Osteoblast (primary cell): ENCODE measurements at regions not wholly inside any gene's neighbourhood (a gene's known extent, or its start where the extent isn't known, plus 50 kb on each side); places are given as distances from the start of the nearest gene placed in this dataset.

Experiments
- DNase-seq: peaks from one replicate; pipeline ENCODE4 v3.0.0; 2011; ENCODE audit warnings: low spot score, mixed read lengths; ENCODE audit not compliant: insufficient read length; ENCODE audit errors: missing footprints
- H2AFZ ChIP-seq: 2 replicates; pipeline ENCODE4 v1.6.0; 2011; ENCODE audit warnings: mild to moderate bottlenecking, low read length
- H3K27ac ChIP-seq: 2 replicates; pipeline ENCODE4 v1.5.1; 2011; ENCODE audit warnings: mild to moderate bottlenecking, low read depth, low read length, moderate library complexity
- H3K27me3 ChIP-seq: 2 replicates; pipeline ENCODE4 v1.6.0; 2012; ENCODE audit warnings: mild to moderate bottlenecking, control low read depth, inconsistent platforms, low read length, moderate library complexity; ENCODE audit not compliant: insufficient read depth
- H3K36me3 ChIP-seq: 2 replicates; pipeline ENCODE4 v1.5.1; 2011; ENCODE audit warnings: mild to moderate bottlenecking, low read length, control low read depth, moderate library complexity; ENCODE audit not compliant: insufficient read depth
- H3K4me1 ChIP-seq: 2 replicates; pipeline ENCODE4 v1.5.1; 2011; ENCODE audit warnings: mild to moderate bottlenecking, low read length, control low read depth, moderate library complexity; ENCODE audit not compliant: insufficient read depth
- H3K4me2 ChIP-seq: 2 replicates; pipeline ENCODE4 v1.6.0; 2011; ENCODE audit warnings: mild to moderate bottlenecking, low read length; ENCODE audit not compliant: insufficient read depth
- H3K4me3 ChIP-seq: fragments of 200-600 bp; sonication (generic); 3 replicates; pipeline ENCODE4 v1.5.1; 2012; ENCODE audit warnings: mild to moderate bottlenecking, low read length, inconsistent platforms; ENCODE audit not compliant: insufficient read depth
- H3K79me2 ChIP-seq: 2 replicates; pipeline ENCODE4 v1.6.0; 2012; ENCODE audit warnings: mild to moderate bottlenecking, low read length, control low read depth, inconsistent platforms; ENCODE audit not compliant: insufficient read depth
- H3K9me3 ChIP-seq: 2 replicates; pipeline ENCODE4 v1.5.1; 2011; ENCODE audit warnings: low read depth, low read length, control low read depth
- H4K20me1 ChIP-seq: 2 replicates; pipeline ENCODE4 v1.6.0; 2012; ENCODE audit warnings: mild to moderate bottlenecking, low read length, control low read depth; ENCODE audit not compliant: insufficient read depth
- CTCF ChIP-seq: IDR thresholded peaks from 2 replicates; pipeline ENCODE4 v1.5.1; 2011; ENCODE audit warnings: mild to moderate bottlenecking, low read depth, low read length, moderate library complexity; ENCODE audit errors: extremely low read depth

GRCh38 chr11:13160346-13160745 lies 117.2 kb upstream of the BMAL1 start:
- H3K79me2 ChIP-seq = no peaks in the 10 kb centered on the region

GRCh38 chr11:13160806-13161205 lies 116.8 kb upstream of the BMAL1 start:
- Histone ChIP-seq H3K9me3 (no peaks in the 10 kb centered on the region), H3K27me3 (peaks cover 23% of the 10 kb centered on the region), H4K20me1 (no peaks in the 10 kb centered on the region), H2AFZ (no peak overlapping the region), H3K27ac (no peak overlapping the region), H3K4me3 (no peak overlapping the region), H3K79me2 (no peaks in the 10 kb centered on the region), H3K36me3 (no peaks in the 10 kb centered on the region), H3K4me2 (no peak overlapping the region), H3K4me1 (no peaks in the 10 kb centered on the region)
- no peak for TF ChIP-seq CTCF
- no peak for DNase-seq

More at GRCh38 chr11:13160346-13160745, 117.2 kb upstream of the BMAL1 start:
- H3K4me3 ChIP-seq = no peak overlapping the region
- no peaks in the 10 kb centered on the region for H4K20me1 ChIP-seq
- peaks cover 23% of the 10 kb centered on the region for H3K27me3 ChIP-seq
- no peaks in the 10 kb centered on the region for H3K36me3 ChIP-seq
- no peak for TF ChIP-seq CTCF
- no peaks in the 10 kb centered on the region for H3K9me3 ChIP-seq
- H3K27ac ChIP-seq = no peak overlapping the region
- H3K4me1 ChIP-seq = no peaks in the 10 kb centered on the region
- H3K4me2 ChIP-seq = no peak overlapping the region
- no peak for DNase-seq
- H2AFZ ChIP-seq = no peak overlapping the region

GRCh38 chr11:13163158-13163557 lies 114.4 kb upstream of the BMAL1 start:
- Histone ChIP-seq H3K9me3 (no peaks in the 10 kb centered on the region), H3K27me3 (peaks cover 23% of the 10 kb centered on the region), H3K4me3 (no peak overlapping the region), H3K79me2 (no peaks in the 10 kb centered on the region), H3K27ac (no peak overlapping the region), H3K4me2 (no peak overlapping the region), H3K36me3 (no peaks in the 10 kb centered on the region), H2AFZ (no peak overlapping the region), H4K20me1 (no peaks in the 10 kb centered on the region), H3K4me1 (no peaks in the 10 kb centered on the region)
- no peak for TF ChIP-seq CTCF
- DNase-seq = no peak

DNA sequence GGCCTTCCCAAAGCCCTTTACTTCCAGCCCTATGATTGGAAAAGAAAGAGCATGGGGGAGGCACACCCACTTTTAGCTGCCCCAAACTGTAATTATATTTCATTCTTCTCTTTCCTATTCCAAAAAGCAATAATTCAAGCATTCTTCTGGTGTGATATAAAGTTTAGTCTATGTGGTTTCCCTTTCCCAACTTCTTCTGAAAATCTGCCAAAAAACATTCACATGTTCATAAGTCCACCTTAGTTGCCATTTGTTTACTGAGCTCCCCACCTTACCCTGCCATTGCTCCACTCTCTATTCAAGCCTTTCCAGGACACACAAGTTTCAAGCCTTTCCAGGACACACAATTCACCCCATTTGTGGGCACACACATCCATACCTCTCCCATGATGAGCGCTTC lies 111.6 kb upstream of the BMAL1 start:
- no peaks in the 10 kb centered on the region for H3K4me1 ChIP-seq
- no peak for TF ChIP-seq CTCF
- DNase-seq = no peak
- no peaks in the 10 kb centered on the region for H3K79me2 ChIP-seq
- no peak overlapping the region for H2AFZ ChIP-seq
- no peak overlapping the region for H3K4me3 ChIP-seq
- H3K27me3 ChIP-seq = peaks cover 3% of the 10 kb centered on the region
- no peak overlapping the region for H3K4me2 ChIP-seq
- no peaks in the 10 kb centered on the region for H3K9me3 ChIP-seq
- H3K36me3 ChIP-seq = no peaks in the 10 kb centered on the region
- H3K27ac ChIP-seq = no peak overlapping the region
- no peaks in the 10 kb centered on the region for H4K20me1 ChIP-seq
